ENCODE measurements at regions not wholly inside any gene's neighbourhood (a gene's known extent, or its start where the extent isn't known, plus 50 kb on each side); places are given as distances from the start of the nearest gene placed in this dataset.
A peak's percentile ranks its signal among the peaks of the same experiment; 100 is the strongest.

- DNase-seq (ENCODE audit: low read depth in 2 of 2) = no peak
Measured at GRCh38 chr3:111352585-111352984, 189.4 kb upstream of the CD96 start.

GRCh38 chr3:111359261-111360030 lies 182.6 kb upstream of the CD96 start:
- no peak for DNase-seq (ENCODE audit: low read depth in 2 of 2)

GRCh38 chr3:111362381-111363009 lies 179.5 kb upstream of the CD96 start:
- DNase-seq (ENCODE audit: low read depth in 2 of 2) = no peak

GRCh38 chr3:111366515-111366914 lies 175.5 kb upstream of the CD96 start:
- no peak for DNase-seq (ENCODE audit: low read depth in 2 of 2)

GRCh38 chr3:111368056-111368455 lies 173.9 kb upstream of the CD96 start:
- no peak for DNase-seq (ENCODE audit: low read depth in 2 of 2)

GRCh38 chr3:111369958-111370357 lies 172.0 kb upstream of the CD96 start:
- no peak for DNase-seq (ENCODE audit: low read depth in 2 of 2)

- no peak for DNase-seq (ENCODE audit: low read depth in 2 of 2)
Measured at GRCh38 chr3:111373239-111373638, 168.8 kb upstream of the CD96 start.

- no peak for DNase-seq (ENCODE audit: low read depth in 2 of 2)
Measured at GRCh38 chr3:111373861-111374260, 168.1 kb upstream of the CD96 start.

GRCh38 chr3:111385971-111386495 lies 156.0 kb upstream of the CD96 start:
- DNase-seq (ENCODE audit: low read depth in 2 of 2) = no peak

GRCh38 chr3:111392894-111393398 lies 149.1 kb upstream of the CD96 start:
- peak in 1 of 2 donors; percentile 6 for DNase-seq (ENCODE audit: low read depth in 2 of 2)

GRCh38 chr3:111412656-111413055 lies 129.3 kb upstream of the CD96 start:
- DNase-seq (ENCODE audit: low read depth in 2 of 2) = no peak

- DNase-seq (ENCODE audit: low read depth in 2 of 2) = no peak
Measured at GRCh38 chr3:111414531-111414930, 127.5 kb upstream of the CD96 start.

GRCh38 chr3:111415018-111415417 lies 127.0 kb upstream of the CD96 start:
- no peak for DNase-seq (ENCODE audit: low read depth in 2 of 2)

- DNase-seq (ENCODE audit: low read depth in 2 of 2) = no peak
Measured at GRCh38 chr3:111418391-111418790, 123.6 kb upstream of the CD96 start.

- no peak for DNase-seq (ENCODE audit: low read depth in 2 of 2)
Measured at GRCh38 chr3:111428301-111428700, 113.7 kb upstream of the CD96 start.

GRCh38 chr3:111434941-111435622 lies 106.9 kb upstream of the CD96 start:
- no peak for DNase-seq (ENCODE audit: low read depth in 2 of 2)

- DNase-seq (ENCODE audit: low read depth in 2 of 2) = no peak
Measured at GRCh38 chr3:111438283-111438682, 103.7 kb upstream of the CD96 start.

- DNase-seq (ENCODE audit: low read depth in 2 of 2) = no peak
Measured at GRCh38 chr3:111454551-111454950, 87.4 kb upstream of the CD96 start.

GRCh38 chr3:111465081-111465670 lies 76.8 kb upstream of the CD96 start:
- no peak for DNase-seq (ENCODE audit: low read depth in 2 of 2)

GRCh38 chr3:111470032-111470431 lies 72.0 kb upstream of the CD96 start:
- DNase-seq (ENCODE audit: low read depth in 2 of 2) = no peak

- no peak for DNase-seq (ENCODE audit: low read depth in 2 of 2)
Measured at GRCh38 chr3:111471831-111472230, 70.2 kb upstream of the CD96 start.

GRCh38 chr3:111472556-111472955 lies 69.4 kb upstream of the CD96 start:
- no peak for DNase-seq (ENCODE audit: low read depth in 2 of 2)
